IPS-18a (cell line): ENCODE measurements at regions not wholly inside any gene's neighbourhood (a gene's known extent, or its start where the extent isn't known, plus 50 kb on each side); places are given as distances from the start of the nearest gene placed in this dataset.

Source experiments
- H3K27ac ChIP-seq: one replicate; pipeline ENCODE4 v1.5.1; 2013; ENCODE audit warnings: low read length
- H3K27me3 ChIP-seq: one replicate; pipeline ENCODE4 v1.6.1; 2013; ENCODE audit warnings: mild to moderate bottlenecking, low read length; ENCODE audit not compliant: control insufficient read depth, insufficient read depth
- H3K36me3 ChIP-seq: one replicate; pipeline ENCODE4 v1.6.1; 2013; ENCODE audit warnings: low read depth, low read length; ENCODE audit not compliant: control insufficient read depth
- H3K4me1 ChIP-seq: one replicate; pipeline ENCODE4 v1.6.1; 2013; ENCODE audit warnings: low read depth, low read length; ENCODE audit not compliant: control insufficient read depth
- H3K4me3 ChIP-seq: one replicate; pipeline ENCODE4 v1.5.1; 2013; ENCODE audit warnings: low read length
- H3K9ac ChIP-seq: one replicate; pipeline ENCODE4 v1.6.1; 2013; ENCODE audit warnings: mild to moderate bottlenecking, low read length, moderate library complexity
- H3K9me3 ChIP-seq: one replicate; pipeline ENCODE4 v1.6.1; 2013; ENCODE audit warnings: low read depth, low read length; ENCODE audit not compliant: control insufficient read depth

DNA sequence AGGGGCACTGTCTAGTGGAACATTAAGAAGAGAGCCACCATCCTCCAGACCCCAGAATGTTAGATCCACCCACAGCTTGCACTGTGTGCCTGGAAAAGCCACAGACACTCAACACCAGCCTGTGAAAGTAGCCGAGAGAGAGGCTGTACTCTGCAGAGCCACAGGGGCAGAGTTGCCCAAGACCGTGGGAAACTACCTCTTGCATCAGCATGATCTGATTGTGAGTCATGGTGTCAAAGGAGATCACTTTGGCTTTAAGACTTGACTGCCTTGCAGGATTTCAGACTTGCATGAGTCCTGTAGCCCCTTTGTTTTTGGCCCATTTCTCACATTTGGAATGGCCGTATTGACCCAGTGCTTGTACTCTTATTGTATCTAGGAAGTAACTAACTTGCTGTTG lies 115.9 kb upstream of the CCDC179 start:
- Histone ChIP-seq H3K27ac (no peak overlapping the region), H3K4me1 (no peaks in the 10 kb centered on the region), H3K9ac (no peak overlapping the region)

DNA sequence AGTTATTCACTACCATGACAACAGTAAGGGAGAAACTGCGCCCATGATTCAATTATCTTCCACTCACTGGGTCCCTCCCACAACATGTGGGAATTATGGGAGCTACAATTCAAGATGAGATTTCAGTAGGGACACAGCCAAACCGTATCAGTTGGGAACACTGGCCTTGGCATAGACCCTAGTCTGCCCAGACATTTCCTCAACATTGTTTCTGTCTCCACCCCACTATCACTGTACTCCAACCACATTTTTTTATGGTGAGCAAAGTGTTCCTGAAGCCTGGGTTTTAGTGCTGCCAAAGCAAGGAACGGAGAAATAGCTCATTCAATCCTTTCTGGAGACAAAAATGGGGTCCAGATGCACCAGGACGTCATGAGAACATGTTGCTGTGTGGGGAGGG lies 122.6 kb upstream of the CCDC179 start:
- Histone ChIP-seq H3K27ac (no peak overlapping the region), H3K4me3 (no peak overlapping the region), H3K36me3 (no peaks in the 10 kb centered on the region), H3K9ac (no peak overlapping the region), H3K27me3 (no peaks in the 10 kb centered on the region), H3K9me3 (no peaks in the 10 kb centered on the region), H3K4me1 (no peaks in the 10 kb centered on the region)

More for the DNA sequence above, 115.9 kb upstream of the CCDC179 start:
- Histone ChIP-seq H3K9me3 (no peaks in the 10 kb centered on the region), H3K4me3 (no peak overlapping the region), H3K27me3 (no peaks in the 10 kb centered on the region), H3K36me3 (no peaks in the 10 kb centered on the region)

DNA sequence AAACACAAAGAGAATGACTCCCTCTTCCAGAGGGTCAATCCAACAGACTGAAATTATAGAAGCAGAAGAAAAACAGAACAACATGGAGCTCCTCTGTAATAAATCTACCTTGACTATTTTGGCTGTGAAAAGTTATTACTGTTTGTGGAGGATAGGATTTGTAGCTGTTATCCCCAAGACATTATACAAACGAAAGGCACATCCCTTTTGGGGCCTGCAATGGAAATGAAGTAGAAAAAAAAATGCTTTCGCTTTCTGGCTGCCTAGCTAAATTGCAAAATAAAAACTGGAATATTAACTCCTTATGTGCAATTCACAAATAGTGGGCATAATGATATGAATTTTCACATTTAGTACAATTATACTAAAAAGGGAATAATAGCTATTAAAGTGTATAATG lies 123.8 kb upstream of the CCDC179 start:
- no peaks in the 10 kb centered on the region for H3K36me3 ChIP-seq
- H3K4me3 ChIP-seq: no peak overlapping the region
- H3K9ac ChIP-seq: no peak overlapping the region
- H3K9me3 ChIP-seq: peaks cover 3% of the 10 kb centered on the region
- no peak overlapping the region for H3K27ac ChIP-seq
- no peaks in the 10 kb centered on the region for H3K27me3 ChIP-seq
- no peaks in the 10 kb centered on the region for H3K4me1 ChIP-seq

DNA sequence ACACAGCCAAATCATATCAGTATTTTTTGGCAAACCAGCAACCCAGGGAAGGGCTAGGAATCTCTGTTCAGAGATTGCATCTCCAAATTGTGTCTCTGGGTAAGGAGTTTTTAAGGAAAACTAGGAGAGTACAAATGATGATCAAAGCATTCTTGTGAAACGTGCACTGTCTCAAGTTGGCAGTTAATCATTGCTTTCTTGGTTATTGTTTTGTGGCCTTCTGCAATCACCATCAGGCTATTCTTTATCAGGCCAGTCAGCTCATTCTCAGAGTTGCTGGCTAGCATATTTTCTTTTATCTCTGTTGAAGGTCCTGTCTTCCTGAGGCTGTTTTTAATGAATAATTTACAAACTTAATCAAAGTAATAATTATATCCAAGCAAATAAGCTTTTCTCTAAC lies 129.1 kb upstream of the CCDC179 start:
- Histone ChIP-seq H3K9ac (no peak overlapping the region), H3K27ac (no peak overlapping the region), H3K9me3 (peaks cover 17% of the 10 kb centered on the region), H3K36me3 (no peaks in the 10 kb centered on the region), H3K27me3 (no peaks in the 10 kb centered on the region), H3K4me3 (no peak overlapping the region), H3K4me1 (peaks cover 10% of the 10 kb centered on the region)

DNA sequence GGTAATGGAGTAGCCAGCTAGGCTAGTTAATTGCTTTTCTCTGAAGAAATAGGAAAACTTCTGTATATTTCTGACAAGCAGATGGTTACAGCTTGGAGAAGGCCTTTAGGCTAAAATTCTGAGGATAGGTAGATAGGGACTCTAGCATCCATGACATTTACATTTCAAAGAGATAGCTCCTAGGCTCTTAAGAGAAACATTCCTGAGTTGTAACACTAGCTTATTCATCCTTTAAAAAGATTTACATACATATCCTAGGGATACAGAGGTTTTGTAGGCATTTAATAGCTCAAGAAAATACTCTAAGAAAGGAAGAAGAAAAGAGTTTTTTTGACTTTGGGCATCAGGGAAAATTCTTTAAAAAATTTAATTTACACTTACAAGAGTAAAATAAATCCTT lies 130.9 kb upstream of the CCDC179 start:
- Histone ChIP-seq H3K9ac (no peak overlapping the region), H3K4me3 (no peak overlapping the region), H3K9me3 (peaks cover 17% of the 10 kb centered on the region), H3K27me3 (no peaks in the 10 kb centered on the region), H3K4me1 (peaks cover 10% of the 10 kb centered on the region), H3K36me3 (no peaks in the 10 kb centered on the region), H3K27ac (no peak overlapping the region)

DNA sequence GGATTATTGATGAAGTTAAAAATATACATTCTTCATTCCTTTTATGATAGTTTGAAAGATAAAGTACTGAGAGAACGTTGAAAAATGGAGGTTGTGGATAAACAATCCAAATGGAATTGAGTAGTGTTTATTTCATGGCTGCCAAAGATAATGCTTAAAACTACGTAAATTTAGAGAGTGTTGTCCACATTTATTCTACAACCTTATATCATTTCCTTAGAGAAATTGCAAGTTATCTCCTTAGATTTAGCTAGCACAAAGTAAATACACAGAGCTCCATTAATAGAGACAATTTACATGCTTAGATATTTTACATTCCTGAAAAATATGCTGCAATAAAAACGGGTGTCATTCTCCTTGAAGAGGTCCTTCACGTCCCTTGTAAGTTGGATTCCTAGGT lies 146.5 kb upstream of the CCDC179 start:
- H3K9me3 ChIP-seq: no peaks in the 10 kb centered on the region
- H3K9ac ChIP-seq: no peak overlapping the region
- H3K4me1 ChIP-seq: no peaks in the 10 kb centered on the region
- H3K4me3 ChIP-seq: no peak overlapping the region
- H3K27ac ChIP-seq: no peak overlapping the region
- no peaks in the 10 kb centered on the region for H3K27me3 ChIP-seq
- no peaks in the 10 kb centered on the region for H3K36me3 ChIP-seq

DNA sequence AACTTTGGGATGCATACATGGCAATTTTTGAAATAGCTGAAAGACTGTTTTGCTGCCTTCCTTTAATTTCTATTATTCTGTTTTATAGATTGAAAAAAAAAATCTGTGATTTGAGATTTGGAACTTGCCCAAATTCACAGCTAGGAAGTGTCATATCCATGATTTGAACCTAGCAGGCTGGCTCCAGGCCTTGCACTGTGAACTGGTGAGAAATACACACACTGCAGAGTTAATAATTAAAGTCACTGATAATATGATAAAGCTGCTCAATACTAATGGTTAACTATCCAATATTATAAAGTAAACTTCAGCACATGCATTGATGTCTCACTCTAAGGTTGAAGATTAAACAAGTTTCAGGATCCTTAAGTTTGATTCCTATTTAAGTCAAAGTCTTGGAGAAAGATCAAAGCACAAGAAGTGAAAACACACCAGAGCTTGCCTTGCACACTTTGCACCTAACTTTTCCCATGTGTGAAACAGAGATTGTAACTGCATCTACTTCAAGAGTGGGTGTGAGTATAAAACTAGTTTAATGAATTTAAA lies 150.6 kb upstream of the CCDC179 start:
- H3K4me3 ChIP-seq: no peak overlapping the region
- no peak overlapping the region for H3K9ac ChIP-seq
- H3K36me3 ChIP-seq: no peaks in the 10 kb centered on the region

DNA sequence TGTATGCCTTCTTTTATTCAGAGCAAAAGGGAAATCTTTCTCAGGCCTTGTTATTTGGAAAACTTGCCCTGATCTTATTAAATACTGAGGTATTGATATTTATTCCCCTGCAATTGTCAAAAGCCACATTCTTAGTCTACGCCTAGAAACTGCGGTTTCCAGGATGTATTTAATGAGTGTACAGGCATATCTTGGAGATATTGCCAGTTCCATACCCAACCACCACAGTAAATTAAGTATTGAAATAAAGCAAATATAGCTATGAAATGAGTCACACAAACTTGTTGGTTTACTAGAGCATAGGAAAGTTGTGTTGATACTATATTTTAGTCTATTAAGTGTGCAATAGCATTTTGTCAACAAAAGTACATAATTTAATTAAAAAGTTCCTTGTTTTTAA lies 152.7 kb upstream of the CCDC179 start:
- no peak overlapping the region for H3K9ac ChIP-seq
- no peaks in the 10 kb centered on the region for H3K27me3 ChIP-seq
- H3K36me3 ChIP-seq: no peaks in the 10 kb centered on the region
- no peaks in the 10 kb centered on the region for H3K9me3 ChIP-seq
- H3K27ac ChIP-seq: no peak overlapping the region
- no peak overlapping the region for H3K4me3 ChIP-seq
- no peaks in the 10 kb centered on the region for H3K4me1 ChIP-seq

More for the DNA sequence above, 150.6 kb upstream of the CCDC179 start:
- no peaks in the 10 kb centered on the region for H3K27me3 ChIP-seq
- H3K4me1 ChIP-seq: no peaks in the 10 kb centered on the region
- no peaks in the 10 kb centered on the region for H3K9me3 ChIP-seq
- no peak overlapping the region for H3K27ac ChIP-seq

DNA sequence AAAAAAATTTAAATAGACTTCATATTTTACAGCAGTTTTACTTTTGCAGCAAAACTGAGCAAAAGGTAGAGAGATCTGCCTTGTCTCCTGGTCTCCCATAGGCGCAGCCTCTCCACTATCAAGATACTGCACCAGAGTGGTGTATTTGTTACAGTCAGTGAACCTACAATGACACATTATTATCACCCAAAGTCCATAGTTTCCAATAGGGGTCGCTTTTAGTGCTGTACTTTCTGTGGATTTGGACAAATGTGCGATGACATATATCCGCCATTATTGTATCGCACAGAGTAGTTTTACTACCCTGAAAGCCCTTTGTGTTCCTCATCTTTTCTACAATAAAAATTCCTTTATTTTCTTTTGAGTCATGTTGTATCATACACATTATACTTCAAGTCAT lies 153.2 kb upstream of the CCDC179 start:
- Histone ChIP-seq H3K36me3 (no peaks in the 10 kb centered on the region), H3K9me3 (no peaks in the 10 kb centered on the region), H3K27ac (no peak overlapping the region), H3K27me3 (no peaks in the 10 kb centered on the region), H3K9ac (no peak overlapping the region), H3K4me3 (no peak overlapping the region), H3K4me1 (no peaks in the 10 kb centered on the region)

DNA sequence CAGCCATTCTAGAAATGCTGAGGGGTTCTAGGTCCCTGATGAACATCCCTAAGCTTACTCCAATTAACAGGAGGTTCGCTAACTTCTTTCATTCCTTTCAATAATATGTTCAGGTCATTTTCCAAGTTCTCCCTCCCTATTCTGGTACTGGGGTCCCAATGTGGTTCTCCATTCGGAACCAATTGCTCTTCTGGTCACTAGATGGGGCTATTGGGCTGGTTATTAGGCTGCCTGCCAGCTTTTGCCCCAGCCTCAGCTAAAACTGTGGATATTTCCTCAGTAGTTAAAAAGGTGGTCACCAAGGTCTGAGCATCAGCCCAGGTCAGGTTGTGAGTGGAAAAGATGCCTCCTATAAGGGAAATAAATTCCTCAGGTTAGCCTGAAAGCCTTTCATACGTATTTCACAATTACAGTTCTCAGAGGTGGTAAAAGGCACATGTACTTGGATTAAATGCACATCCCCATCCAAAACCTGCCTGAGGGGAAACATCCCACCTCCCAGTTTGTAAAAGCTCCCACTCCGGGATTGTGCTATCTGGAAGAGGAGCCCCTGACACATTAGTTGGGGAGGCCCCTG lies 161.1 kb upstream of the CCDC179 start:
- Histone ChIP-seq H3K27me3 (no peaks in the 10 kb centered on the region), H3K9me3 (no peaks in the 10 kb centered on the region), H3K36me3 (no peaks in the 10 kb centered on the region), H3K27ac (no peak overlapping the region), H3K4me1 (no peaks in the 10 kb centered on the region), H3K9ac (no peak overlapping the region), H3K4me3 (no peak overlapping the region)

DNA sequence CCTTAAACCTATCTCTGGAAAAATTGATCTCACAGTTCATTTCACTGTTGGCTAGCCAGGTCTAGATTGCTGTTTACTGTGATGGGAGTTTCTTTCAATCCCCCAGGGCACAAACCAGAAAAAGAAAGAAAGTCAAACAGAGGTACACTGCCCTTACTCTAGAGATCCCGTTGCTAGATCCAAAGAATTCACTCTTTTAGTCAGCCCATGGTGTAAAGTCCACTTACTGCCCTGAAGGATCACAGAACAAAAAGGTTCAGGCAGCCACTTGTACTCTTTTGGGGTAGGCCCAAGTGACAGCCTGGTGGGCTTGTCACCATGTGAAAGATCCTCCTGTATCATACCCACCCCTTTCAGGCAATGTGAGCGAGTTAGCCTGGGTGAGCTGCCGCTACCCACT lies 162.6 kb upstream of the CCDC179 start:
- no peaks in the 10 kb centered on the region for H3K36me3 ChIP-seq
- H3K27me3 ChIP-seq: no peaks in the 10 kb centered on the region
- H3K9me3 ChIP-seq: no peaks in the 10 kb centered on the region
- H3K27ac ChIP-seq: no peak overlapping the region
- no peak overlapping the region for H3K4me3 ChIP-seq
- no peak overlapping the region for H3K9ac ChIP-seq
- H3K4me1 ChIP-seq: no peaks in the 10 kb centered on the region

DNA sequence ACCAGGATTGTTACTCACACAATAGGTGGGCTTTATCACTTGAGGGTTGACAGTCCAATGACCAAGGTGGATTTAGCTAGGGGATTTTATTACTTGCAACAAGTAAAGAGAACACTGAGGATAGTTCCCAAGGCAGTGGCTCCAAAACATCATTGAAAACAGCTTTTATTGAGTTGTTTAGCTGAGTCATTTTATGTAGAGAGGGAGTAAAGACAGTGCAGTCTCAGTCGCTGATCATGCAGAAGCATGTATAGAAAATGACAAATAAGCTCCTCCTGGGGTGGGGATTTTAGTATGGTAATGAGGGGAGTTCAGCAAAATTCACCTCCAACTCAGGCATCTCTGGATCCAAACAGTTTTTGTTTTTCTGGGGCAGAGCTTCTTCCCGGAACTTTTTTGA lies 163.0 kb upstream of the CCDC179 start:
- Histone ChIP-seq H3K27me3 (no peaks in the 10 kb centered on the region), H3K4me1 (no peaks in the 10 kb centered on the region), H3K27ac (no peak overlapping the region), H3K9ac (no peak overlapping the region), H3K36me3 (no peaks in the 10 kb centered on the region), H3K9me3 (no peaks in the 10 kb centered on the region), H3K4me3 (no peak overlapping the region)
